ENCODE measurements at regions not wholly inside any gene's neighbourhood (a gene's known extent, or its start where the extent isn't known, plus 50 kb on each side); places are given as distances from the start of the nearest gene placed in this dataset.

DNA sequence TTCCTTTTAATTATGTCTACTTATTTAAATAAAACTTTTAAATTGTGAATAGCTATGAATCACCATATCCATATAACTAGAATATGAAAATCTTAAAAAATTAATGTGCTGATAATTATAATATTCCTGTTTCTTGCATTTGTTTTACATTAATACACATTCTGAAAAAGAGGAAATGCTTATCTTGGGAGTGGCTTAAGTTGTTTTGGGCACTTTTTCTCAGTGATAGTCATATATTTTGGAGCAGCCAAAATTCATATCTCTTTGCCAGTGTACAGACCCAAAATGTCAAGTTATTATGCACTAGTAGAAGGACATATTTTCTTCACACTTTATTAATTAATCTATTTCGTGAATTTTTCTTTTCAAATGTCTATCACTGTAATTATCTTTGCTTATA lies 838.5 kb downstream of the USP25 start:
- no peak for DNase-seq

DNA sequence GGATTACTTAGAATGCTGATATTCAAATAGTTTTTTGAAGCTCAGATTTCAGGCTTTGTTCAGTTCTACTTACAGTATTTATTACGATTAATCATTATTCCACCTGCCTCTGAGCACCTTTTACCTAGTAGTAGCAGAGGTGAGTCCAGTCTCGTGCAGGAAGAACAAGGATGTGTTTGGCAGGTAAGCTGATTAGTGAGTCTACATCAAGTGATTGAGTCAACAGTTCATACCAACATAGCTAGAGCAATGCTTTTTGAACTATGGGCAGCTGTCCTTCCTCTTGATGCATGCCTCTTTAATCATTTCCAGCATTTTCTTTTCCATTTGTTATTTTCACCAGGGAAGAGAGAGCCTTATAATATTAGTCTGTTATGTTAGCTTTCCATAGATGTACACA lies 838.9 kb downstream of the USP25 start:
- DNase-seq: no peak

DNA sequence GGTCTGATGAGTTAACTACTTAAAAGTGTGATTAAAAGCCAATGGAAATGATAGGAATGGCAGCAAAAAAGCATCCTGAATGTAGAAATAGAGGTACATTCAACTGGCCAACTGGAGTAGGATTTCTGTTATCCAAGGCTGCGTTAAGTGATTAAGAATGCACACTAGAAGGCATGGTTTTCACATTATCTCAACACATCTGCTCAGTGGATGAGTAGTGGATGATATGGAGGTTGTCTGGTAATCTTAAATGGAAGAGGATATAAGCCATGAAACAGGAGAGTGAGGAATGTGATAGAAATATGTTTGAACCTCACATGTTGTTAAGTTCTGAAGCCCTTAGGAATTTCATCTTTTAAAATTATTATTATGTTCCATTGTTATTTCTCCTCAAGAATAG lies 839.9 kb downstream of the USP25 start:
- DNase-seq: no peak

DNA sequence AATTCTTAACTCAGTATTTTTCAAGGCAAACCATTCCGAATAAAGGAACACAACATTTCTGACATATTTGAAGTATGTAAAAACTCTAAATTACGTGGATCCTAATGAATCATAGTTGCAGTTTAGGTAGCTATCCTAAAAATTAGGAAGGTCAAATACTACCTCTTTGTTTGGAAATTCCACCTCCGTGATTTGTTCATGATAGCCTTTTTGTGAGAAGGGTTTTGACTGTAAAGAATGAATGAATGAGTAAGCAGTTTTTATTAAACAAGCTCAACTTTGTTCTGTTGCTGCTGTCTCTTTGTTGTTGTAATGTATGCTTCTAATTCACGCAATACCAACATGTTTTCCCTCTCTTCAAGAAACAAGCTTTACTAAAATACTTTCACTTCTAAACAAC lies 840.4 kb downstream of the USP25 start:
- DNase-seq: no peak

DNA sequence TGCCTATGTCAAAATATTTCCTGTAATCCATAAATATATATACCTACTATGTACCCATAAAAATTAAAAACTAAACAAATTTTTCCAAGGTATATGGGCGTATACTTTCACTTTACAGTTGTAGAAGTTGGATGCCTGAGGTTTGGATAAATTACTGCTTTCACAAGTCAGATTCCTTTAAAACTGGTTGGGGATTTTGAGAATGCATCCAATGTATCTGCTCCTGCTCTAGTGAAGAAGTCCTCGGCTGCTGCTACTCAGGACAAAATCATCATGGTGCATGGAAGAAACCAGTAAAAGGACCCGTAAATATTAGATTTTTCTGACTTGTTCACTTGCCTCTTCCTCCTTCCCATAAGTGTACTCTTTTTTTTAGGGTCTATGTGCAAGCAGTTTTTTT lies 841.1 kb downstream of the USP25 start:
- no peak for DNase-seq

DNA sequence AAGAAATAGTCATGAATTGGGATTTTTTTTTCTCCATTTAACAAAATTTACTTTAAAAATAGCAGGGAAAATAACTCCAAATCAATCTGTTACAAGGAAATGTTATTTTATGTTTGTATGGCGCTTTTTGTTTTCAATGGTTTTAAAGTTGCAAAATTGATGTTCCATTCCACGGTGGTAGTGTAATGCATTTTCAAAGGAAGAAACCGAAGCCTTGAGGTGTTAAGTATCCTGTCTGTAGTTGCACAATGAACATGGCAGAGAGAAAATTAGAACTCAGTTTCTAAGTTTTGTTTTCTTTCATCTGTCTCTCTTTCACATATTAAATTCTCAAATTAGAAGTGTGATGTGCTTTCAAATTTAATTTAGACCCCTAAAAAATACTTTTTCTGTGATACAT lies 841.8 kb downstream of the USP25 start:
- DNase-seq: no peak

DNA sequence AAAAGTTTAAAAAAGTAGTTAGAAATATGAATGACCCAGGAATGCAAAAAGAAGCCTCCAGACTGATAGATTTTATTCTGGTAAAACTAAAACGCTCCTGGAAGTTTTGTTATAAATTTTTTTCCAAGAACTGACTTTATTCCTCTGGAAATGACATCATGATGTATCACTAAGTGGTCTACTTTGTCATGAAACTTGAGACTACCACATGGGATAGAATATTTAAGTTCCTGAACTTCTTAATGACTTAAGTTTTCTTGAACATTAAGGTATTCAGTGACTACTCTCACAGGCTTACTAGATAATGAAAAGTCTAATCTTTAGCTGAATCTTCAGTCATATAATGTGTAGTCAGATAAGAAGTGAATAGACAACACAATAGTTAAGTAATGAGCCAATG lies 842.2 kb downstream of the USP25 start:
- DNase-seq: no peak

DNA sequence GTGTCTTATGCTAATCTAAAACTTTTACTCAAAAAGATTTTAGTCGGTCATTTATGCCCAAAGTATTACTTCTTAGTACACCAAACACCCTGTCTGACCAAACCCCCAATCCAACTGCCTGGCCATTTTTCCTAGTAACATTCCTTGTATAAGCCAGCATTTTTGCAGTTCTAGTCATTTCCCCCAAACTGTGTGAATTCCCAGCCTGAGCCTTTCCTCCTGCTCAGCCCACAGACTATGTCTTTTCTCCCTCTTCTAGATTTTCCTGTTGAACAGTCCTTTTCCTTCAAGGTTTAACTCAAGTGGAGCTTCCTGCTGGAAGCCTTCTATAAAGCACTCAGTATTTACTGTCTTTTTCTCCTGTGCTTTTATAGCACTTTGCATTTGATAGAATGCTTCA lies 843.8 kb downstream of the USP25 start:
- DNase-seq: no peak

DNA sequence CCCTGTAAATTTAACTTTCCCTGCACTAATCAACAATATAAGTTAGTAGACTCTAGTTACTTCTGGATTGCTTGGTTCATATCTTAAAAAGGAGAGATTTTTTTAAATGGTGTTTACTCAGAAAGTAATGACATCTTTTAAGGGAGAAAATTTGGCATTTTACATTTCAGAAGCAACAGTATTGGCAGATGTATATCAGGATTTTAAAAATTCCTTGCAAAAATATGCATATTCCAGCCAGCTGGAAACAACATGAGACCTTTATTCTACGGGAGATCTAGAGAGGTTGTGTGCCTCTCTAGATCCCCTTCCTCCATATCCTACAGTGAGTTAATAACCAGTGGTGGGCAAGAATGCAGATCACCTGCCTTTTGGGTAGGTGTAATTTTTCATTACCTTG lies 848.2 kb downstream of the USP25 start:
- no peak for DNase-seq

DNA sequence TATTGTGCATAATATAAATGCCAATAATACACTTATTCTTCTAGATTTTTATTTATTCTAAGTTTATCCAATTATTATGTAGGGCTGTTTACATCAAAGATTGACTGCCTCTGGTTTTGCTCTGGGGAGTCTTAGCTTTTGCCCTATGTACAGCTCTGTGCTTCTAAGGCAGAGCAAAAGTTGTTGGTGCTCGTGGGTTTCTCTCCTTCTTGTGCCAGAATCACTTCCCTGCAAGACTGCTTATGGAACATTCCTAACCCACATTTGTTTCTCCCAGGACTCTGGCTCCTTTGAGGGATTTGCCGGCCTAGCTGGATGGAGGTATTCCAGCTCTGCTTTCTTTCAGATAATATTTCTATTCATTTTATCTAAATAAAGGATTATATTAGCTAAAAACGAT lies 849.1 kb downstream of the USP25 start:
- DNase-seq: no peak

DNA sequence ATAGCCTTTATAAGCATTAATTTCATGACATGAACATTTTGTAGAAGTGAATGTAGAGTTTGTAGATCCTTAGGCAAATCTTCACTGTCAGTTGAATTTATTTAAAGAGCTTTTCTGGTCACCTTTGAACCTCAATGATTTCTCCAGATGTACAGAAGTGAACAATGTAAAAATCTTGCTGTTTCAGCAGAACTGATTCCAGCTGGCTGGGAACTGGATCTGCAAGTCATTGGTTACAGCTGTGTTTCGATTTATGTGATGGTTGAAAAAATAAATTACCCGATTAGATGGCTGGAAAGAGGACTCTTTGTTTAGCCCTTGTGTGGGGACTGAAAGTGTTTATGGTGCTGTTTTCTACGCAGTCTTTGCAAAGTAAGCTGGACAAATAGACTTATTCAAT lies 849.8 kb downstream of the USP25 start:
- DNase-seq: no peak

DNA sequence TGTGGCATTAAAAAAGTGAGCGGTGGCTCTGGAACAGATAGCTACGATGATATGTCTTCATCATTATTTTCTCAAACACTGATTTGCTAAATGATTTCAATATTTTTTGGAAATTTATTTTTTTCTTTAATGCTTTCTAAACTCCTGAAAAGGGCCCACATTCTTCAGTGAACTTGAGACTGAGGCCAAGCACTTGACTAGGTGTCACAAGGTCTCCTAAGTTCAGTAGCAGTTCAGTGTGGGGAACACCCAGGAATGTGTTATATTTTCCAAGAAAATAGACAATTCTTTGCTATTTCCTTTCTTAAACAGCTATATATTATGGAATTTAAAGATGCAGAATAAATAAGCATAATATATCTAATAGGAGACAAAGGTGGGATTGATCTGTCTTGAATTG lies 850.9 kb downstream of the USP25 start:
- no peak for DNase-seq

DNA sequence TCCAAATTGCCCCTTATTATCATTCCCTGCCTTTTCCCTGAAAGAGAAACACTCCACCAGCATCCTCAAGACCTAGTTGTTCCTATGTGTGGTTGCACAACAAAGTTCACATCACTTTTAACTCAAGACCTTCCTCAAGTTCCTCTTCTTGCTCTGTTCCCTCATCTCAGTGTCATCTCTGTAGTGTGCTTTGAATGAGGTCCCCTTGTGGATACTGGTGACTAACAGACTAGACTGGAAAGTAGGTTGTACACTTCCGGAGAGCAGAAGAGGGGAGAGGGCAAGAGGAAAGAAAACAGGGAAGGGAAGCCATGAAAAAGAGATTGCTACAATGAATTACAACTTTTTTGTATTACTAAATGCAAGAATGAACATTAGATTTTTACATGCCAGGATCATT lies 853.8 kb downstream of the USP25 start:
- DNase-seq: no peak

DNA sequence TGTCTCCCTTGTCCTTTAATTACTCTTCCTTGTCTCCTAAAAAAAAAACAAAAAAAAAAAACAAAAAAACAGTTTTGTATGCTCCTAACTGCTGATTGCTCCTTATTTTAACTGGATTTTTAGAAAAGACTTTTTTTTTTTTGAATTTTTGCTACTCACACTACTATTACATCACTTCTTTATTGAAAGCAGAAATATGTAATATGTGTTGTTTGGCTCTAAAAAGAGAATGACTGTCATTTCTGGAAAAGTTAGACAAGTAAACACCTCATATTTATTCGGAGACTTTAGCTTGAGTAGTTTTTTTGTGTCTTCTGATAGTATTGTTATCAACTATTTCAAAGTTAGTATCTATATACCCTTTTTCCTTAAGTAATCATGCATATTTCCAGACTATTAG lies 855.0 kb downstream of the USP25 start:
- DNase-seq: no peak

DNA sequence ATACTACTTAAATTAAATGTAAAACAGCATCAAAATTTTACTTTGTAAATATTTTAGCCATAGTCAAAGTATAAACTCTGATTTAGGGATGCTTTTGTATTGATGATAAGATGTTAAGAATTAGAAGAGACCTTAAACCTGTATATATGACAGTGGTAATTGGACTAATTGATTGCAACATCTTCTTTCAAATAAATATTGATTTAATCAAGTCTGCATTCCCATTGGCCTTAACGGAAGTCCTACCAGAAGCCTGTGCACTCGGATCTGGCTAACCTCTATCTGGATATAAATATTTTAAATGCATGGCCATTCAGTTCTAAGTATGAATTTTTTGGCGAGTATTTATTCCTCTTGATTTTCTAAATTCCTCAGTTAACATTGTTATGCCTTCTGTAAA lies 856.1 kb downstream of the USP25 start:
- DNase-seq: no peak

DNA sequence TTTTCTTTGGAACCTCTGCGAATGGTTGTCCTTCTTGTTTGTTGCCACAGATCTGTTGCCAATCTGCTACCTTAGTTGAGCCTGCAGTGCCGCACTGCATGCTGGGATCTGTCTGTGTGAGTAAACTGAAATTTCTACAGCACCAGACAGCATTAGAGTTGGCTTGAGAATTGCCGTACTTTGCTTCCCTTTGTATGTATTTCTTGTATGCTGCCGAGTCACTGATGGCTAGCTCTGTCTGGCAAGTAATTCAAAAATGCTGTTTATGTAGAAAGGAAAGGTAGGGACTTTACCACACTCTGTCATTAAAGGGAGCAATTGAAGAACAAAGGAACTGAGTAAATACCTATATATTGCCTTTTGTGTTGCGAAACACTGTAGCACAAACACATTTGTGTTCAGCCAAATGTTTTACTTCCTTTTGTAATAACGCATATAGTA lies 857.4 kb downstream of the USP25 start:
- no peak for DNase-seq

DNA sequence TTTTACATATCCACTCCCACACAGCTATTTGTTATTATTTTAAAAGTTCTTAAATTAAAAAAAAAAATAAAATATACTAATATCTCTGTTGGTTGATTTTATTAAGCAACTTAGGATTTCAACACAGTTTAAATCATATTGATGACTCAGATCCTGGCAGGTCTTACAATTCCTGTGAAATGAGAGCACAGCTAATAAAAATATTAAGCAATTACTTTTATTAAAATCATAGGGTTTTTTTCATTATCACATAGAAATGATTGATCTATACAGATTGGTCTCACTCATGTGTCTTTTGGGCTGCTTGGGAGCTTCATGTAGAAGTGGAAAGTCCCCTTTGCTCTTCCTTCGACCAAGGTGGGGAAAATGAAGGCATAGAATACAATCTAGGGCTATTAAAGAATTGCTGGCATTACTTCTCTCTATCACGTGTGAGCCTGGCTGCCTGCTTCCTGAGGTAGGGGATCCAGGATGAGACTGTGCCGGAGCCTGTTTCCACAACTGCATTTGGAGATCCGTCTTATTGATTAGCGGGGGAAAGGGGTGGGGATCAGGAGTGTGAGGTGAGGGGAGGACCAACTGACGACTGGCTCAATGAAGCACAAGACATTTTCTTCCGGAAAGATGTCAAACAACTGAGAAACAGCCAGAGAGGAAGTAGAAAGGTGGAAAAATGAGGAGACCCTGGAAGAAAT lies 858.0 kb downstream of the USP25 start:
- DNase-seq: no peak

DNA sequence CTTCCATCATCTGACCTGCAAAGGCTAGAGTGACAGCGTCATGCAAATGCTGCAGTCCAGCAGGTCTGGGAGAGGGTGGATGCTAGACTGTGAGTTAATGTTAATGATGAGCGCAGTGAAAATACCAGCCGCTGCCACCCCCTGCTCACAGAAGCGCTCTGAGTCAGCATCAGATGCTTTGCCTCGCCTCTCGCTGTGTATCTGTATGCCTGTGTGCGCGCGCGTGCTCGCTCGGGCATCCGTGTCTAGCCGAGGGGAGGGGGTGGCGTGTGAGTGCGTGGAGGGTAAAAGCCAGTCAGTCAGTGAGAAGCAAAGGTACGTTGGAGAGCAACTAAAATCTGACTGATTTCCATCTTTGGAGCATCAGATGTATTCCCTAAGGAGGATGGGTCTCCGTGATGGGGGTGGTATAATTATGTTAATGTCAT lies 858.7 kb downstream of the USP25 start:
- no peak for DNase-seq

DNA sequence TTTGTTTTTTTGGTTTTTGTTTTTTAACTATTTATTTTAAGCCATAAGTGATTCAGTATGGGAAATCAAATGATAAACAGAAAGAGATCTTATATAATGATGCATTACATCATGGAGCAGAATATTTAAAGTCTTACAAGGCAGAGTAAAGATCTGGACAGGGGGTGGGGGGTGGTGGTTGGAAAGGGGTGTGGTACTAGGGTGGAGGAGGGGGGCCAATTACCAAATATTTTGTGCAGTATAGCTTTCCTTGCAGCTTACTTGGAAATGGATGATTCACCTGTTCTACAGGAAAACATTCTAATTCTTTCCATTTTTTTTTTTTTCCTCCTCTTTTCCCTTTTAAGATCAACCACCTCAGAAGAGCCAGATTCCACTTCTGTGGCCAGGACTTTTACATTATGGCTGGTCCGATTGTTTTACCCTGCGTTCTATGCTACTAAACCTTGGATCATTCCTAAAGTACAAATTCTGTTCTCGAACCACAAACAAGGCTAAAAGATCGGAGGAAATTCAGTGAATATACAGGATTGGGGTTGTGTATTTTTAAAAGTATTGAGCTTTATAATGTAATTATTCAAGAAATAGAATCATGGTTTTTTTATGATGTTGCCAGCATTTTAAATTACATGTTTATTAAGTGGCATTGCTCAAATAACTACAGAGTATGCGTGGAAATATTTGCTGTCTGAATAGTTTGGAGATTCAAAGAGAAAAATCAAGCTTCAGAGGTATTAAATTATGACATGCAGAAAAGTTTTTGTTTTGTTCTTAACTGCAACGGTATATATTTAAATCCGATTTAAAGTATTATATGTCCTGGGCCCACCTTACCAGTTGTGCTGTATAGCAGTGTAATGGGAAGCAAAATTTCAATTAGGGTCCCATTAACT lies 859.5 kb downstream of the USP25 start:
- no peak for DNase-seq

DNA sequence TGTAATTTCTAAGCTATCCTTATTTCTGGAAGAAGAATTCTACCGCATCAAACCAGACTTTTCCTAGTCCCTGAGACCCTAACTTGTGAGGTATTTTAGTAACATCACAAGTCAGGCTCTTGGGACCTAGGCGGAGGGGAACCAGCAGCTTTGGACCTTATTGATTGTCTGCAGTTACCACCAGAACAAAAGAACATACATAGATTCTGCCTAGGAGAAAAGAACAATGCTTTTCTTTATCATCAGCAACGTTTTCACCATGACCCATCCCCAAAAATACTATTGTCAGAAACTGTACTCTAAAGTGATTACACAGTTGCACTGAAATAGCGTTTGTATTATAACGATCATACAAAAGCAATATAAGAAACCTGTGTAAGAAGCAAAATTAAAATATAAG lies 860.4 kb downstream of the USP25 start:
- DNase-seq: no peak

DNA sequence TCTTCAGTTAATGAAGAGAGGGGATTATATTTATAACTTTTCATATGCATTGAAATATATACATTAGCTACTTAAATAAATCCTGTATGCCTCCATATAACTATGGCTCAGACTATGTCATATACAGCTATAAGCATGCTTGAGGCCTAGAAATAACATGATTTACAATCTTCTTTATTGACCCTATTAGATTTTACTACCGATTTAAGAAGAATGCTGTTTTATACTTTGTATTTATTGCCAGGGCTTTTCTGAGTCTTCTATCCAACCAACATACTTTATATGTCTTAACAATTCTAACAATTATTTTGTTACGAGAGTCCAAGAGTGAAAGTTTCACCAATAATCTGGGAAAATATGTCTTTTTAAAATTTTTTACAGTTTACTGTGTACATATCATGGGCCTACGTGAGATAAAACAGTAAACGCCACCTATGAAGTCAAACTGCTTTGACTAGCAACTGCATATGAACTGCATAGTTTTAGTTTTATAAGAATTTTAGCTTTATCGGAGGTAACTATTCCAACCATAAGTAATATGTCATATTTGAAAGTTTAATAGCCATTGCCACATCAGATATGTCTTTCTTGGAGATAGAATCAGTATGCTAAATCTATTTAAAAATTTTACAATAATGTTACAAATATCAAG lies 861.0 kb downstream of the USP25 start:
- DNase-seq: no peak

DNA sequence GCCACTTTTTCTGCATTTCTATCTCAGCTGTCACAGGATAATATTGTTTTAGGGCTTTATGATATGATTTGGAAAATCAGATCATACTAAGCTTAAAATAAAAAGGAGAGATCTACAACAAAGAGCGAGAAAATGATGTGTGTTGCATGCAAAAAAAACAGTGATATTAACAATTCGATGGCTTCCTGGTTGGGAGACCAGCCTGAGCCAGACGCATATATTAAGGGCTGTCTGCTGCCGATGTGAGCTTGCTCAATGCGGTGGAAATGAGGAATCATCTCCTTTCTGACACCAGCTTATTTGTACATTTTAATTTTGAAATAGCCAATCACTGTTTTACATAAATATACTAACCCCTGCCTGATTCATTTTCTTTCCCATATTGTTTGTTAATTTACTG lies 862.6 kb downstream of the USP25 start:
- DNase-seq: no peak

DNA sequence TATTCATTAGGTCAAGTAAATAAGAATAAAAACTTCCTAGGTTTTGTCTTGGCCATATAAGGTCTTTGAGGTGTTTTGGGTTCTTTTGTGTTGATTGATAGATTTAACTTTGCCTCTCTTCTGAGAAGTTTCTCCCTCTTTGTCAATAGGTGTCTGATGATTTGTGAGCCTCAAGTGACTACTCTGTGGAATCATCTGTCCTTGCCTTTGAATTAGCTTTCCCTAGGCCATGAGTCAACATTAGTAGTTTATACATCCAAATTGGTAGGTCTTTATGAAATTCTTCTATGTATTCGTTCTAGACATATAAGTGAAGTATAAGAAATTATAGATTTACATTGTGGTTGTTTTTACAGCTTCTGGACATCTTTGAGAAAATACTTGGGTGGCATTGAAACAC lies 864.4 kb downstream of the USP25 start:
- no peak for DNase-seq

DNA sequence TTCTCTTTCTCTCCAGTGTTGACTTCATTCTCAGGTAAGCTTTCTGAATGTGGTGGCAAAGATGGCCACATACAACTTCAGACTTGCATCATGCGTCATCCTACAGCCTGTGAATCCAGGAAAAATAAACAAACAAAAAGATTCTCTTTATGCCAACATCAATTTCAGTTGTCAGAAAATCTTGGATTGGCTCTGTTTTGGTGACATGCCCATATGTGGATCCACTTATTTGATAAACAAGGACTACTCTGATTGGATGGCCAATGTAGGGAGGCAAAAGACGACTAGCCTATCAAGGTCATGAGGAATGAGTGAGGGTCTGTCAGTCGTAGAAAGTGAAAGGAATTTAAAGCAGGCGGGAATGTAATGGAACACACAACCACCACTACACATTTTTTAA lies 866.6 kb downstream of the USP25 start:
- no peak for DNase-seq
